Peyer's patch (tissue), 4 donors: ENCODE measurements at regions not wholly inside any gene's neighbourhood (a gene's known extent, or its start where the extent isn't known, plus 50 kb on each side); places are given as distances from the start of the nearest gene placed in this dataset.

Experiments used
- POLR2A ChIP-seq, 2 donors: fragments of 450-650 bp; IDR thresholded peaks; one replicate each; pipeline ENCODE4 v1.5.1; 2017; ENCODE audit warnings: antibody characterized with exemption in 2 of 2, mild to moderate bottlenecking in 2 of 2, moderate library complexity in 2 of 2
- TF ChIP-seq, protein P1 (sequence below), 6 experiments: fragments of 450-650 bp in 4 of 6; fragments of 200-600 bp in 2 of 6; sonication (generic) in 1 of 6; IDR thresholded peaks; one replicate each; pipeline ENCODE4 v1.5.1; 2017 to 2019; ENCODE audit warnings: antibody characterized with exemption in 6 of 6, mild to moderate bottlenecking in 3 of 6, moderate library complexity in 1 of 6

DNA sequence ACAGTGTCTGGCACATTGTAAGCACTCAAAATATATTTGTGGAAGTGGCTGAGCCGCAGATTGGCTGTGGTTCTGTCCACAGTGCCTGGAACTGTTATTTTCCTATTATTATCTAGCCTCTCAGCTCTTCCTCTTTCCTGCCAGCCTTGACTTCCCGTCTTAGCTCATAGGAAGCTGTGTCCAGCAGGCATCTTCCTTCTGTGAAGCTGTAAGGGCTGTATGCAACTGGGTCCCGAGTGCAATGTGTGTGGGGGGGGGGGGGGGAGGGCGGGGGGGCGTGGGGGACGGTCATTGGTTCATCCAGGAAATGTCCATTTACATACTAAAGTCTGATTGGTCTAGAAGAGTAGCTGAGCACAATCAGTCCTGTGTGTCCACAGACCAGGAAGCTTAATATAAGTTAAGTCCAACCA lies 210.7 kb downstream of the PDGFRA start:
- TF ChIP-seq, protein P1, sequence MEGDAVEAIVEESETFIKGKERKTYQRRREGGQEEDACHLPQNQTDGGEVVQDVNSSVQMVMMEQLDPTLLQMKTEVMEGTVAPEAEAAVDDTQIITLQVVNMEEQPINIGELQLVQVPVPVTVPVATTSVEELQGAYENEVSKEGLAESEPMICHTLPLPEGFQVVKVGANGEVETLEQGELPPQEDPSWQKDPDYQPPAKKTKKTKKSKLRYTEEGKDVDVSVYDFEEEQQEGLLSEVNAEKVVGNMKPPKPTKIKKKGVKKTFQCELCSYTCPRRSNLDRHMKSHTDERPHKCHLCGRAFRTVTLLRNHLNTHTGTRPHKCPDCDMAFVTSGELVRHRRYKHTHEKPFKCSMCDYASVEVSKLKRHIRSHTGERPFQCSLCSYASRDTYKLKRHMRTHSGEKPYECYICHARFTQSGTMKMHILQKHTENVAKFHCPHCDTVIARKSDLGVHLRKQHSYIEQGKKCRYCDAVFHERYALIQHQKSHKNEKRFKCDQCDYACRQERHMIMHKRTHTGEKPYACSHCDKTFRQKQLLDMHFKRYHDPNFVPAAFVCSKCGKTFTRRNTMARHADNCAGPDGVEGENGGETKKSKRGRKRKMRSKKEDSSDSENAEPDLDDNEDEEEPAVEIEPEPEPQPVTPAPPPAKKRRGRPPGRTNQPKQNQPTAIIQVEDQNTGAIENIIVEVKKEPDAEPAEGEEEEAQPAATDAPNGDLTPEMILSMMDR (IDR thresholded peaks at IDR 0.05) = no peak
- no peak for TF ChIP-seq POLR2A (IDR thresholded peaks at IDR 0.05)
